ENCODE measurements at regions not wholly inside any gene's neighbourhood (a gene's known extent, or its start where the extent isn't known, plus 50 kb on each side); places are given as distances from the start of the nearest gene placed in this dataset.
"Not testable (repeated sequence)": the region's sequence is repeated elsewhere in the genome, so short reads cannot be mapped to it uniquely, and the experiment has no call there.

DNA sequence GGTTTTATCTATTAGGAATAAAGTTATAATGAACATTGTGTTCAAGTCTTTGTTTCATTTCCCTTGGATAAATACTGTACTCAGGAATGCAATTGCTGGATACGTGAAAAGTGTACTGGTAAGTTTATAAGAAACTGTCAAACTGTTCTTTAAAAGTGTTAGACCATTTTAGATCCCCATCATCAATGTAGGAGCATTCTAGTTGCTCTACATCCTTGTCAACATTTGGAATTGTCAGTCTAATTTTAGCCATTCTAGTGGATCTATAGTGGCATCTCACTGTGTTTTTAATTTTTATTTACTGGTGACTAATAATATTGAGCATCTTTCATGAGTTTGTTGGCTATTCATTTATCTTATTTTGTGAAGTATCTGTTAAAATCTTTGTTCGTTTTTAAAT is 354.0 kb upstream of the NRP1 start:
- DNase-seq = no peak

DNA sequence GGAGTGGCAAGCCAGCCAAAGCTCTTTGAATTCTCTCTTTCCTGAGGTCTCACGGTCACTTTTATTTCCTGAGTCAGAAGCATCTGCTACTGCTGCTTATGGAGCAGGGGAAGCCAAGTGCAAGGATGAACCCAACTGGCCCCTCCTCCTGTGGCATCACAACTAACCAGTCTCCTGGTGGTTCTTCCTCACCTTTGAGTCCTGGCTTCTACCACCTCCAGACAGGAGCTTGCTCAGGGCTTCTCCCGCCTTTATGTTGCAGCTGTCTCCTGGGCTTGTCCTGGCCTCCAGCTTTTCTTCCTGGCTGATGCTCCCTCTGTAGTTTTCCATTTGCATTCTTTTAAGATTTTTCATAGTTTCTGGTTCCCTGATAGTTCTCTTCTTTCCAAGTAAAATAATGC is 349.7 kb upstream of the NRP1 start:
- DNase-seq = no peak

DNA sequence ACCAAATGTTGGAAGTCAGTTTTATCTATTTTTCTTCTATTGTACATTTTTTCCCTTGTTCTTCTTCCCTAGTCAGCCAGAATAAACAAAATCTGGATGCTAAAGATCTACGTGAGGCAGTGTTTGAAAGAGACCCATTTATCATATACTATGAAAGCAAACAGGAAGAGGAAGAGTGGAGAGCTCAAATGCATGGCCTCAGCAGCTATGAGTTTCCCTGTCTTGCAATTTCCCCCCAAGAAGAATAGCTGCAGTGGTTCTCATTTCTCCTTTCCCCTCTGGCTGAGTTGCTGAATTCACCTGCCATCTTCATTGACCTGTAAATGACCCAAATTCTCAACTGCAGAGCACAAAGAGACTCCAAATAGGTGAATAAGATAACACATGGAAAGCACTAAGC is 347.1 kb upstream of the NRP1 start:
- DNase-seq = no peak

GRCh38 chr10:33680036-33680435 is 345.6 kb upstream of the NRP1 start:
- DNase-seq = no peak

DNA sequence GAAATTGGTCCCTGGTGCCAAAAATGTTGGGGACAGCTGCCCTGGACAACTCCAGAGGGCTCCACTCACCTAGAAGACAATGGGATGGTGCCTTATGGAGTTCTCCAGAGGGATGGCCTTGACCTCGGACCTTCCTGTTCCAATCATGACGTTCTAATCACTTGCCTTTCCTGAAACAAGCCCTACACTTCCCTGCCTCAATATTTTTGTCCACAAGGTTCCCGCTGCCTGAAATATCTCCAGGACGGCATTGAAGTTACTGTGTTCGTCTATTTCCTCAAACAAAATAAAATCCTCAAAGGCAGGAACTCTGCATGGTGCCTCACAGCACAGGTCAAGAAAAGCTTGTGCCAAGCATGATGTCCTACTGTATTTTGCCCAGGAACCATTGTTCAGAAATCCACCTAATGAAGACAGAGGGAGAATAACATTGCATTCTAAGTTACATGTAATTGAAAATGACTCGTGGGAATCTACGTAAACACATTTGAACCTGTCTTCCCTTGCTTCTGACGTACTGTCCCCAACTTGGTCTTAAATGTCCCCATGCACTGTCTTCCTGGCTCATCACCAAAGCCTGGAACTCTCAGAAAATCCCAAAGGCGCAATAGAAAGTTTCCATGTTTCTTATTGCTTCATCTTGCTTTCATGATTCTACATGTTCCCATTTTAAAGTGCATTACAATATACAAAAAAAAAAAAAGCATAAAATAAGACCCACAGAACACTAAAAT is 342.3 kb upstream of the NRP1 start:
- DNase-seq = no peak

DNA sequence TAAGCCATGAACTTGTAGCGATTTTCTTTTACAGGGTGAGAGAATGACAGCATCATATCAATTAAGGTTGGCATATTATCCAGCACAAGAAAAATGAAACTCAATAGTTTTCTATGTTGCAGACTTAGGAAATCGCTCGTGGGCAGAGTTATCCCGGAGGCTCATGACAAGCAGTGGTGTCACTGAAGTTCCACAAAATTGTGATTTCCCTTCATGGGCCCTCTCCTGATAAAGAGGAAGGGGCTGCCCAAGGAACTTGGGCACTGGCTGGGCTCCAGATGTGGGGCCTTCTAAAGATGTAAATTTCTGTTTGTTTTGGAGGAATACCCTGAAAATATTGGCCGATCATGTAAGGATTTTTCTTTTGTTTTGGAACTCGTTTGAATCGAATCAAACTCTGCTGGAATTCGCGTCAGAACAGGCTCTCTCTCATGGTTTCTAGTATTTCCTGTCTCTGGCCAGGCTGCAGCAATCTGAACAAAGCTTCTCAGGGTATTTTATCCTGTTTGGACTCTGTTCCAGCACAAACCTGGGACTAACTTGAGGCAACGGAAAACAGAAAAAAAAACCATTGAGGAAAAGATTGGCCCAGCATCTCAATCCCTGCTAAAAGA is 340.6 kb upstream of the NRP1 start:
- no peak for DNase-seq

- DNase-seq = no peak
These were observed 340.0 kb upstream of the NRP1 start for GRCh38 chr10:33674491-33674890.

DNA sequence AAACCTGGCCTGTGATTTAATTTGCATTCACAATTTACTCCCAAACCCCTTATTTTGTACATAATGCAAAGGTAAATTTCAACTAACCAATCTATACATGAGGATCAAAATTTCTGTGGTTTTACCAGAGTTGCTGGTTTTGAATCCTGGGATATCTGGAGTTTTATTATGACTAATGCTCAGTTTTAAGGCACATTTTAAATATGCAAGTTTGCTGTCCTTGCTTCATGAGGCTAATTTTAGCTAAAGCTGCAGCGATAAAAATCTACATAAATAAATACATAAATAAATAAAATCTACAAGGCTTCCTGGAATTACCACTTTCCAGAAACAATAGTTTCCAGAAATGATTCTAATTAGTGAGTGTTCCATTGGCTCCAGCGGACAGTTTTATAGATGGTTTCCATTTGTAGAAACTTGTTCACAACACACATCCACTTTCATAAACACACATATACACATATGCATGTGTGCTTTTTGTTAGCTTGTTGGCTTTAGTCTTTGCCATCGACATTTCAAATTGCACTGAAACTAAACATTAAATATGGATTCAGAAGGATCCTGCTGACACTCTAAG is 339.5 kb upstream of the NRP1 start:
- DNase-seq = no peak

DNA sequence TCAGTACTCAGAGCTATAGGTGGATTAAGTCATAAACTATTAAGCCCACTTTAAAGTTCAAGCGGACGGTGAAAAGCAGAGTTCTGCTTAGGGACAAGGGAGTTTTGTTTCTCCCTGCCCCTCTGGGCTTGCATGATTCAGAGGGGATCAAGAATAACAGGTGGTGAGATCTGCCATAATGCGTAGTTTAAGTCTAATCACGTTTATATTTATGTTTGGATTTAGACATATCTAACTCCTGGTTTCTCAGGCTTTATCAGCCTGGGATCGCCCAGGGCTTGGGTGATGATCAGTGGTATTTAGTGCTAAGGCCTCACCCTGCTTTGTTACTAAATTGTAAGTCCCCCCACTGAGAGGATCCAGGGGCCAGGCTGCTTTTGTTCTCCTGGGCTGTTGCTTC is 335.4 kb upstream of the NRP1 start:
- DNase-seq = no peak

- peak; percentile 11 for DNase-seq
These were observed 332.4 kb upstream of the NRP1 start for GRCh38 chr10:33666686-33667480.

- DNase-seq = no peak
These were observed 331.0 kb upstream of the NRP1 start for GRCh38 chr10:33665501-33665900.

- peak; percentile 8 for DNase-seq
These were observed 329.6 kb upstream of the NRP1 start for GRCh38 chr10:33664070-33664469.

DNA sequence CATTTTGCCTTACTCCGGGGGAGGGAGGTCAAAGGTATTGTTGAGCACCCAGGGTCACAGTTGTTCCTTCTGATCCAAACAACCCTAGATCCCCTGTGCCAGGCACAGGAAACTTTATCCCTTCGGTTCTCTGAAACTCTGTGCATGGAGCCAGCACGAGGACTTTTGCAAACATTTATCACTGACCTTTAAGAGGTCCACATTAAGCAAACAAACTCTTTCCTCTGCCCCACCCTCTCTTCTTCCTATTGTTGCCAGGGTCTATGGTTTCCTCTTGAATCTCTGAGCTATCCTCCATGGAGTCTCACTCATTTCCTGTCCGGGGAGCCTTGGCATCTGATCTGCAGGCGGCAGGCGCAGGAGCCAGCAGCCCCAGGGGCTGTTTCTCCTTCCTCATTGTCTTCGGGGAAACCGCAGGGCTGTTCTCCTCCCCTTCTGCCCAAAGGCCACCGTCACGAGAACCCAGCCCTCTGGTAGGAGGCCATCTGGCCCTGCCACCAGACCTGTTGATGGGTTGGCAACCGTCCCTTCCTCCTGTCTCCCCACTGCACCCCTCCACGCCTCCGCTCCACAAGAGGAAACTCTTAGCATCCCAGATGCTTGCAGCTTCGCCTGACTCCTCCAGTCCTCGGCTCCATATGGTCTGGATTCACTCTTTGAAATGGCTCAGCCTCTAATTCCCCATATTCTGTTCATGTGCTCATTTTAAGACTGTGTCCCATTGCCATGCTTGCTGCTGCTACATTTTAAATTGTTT is 327.3 kb upstream of the NRP1 start:
- peak; percentile 81 for DNase-seq

- DNase-seq = no peak
These were observed 325.9 kb upstream of the NRP1 start for GRCh38 chr10:33660329-33660728.

- DNase-seq = no peak
These were observed 323.4 kb upstream of the NRP1 start for GRCh38 chr10:33657913-33658312.

GRCh38 chr10:33657154-33657908 is 322.9 kb upstream of the NRP1 start:
- DNase-seq = peak; percentile 60

GRCh38 chr10:33655921-33656320 is 321.5 kb upstream of the NRP1 start:
- no peak for DNase-seq

DNA sequence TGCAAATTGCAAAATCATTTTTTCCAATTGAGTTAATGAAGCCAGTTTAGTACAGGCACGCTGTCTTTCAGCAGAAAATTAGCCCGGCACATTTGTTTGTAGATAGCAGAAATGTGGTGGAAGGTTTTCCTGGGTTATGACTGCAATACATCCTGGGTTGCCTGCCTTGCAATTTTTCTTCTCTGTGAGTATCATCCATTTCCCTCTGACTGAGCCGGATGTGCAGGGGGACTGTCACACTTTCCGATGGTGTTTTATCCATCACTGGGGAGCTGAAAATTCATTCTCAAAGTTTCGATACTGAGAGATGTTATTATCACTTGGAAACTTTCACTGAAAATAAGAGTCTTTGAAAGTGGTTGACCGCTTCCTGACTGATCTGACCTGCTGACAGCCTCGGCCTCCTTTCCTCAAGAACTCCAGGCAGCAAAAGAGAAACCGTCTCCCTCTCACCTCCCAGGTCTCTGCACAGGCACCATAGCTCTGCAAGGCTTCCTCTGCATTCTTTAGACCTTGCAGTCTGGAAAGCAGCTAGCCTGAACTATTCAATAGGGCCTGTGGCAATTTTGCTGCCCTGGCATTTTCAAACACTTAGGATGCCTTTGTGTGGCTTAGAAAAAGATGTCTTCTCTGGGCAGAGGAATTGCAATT is 320.8 kb upstream of the NRP1 start:
- no peak for DNase-seq

DNA sequence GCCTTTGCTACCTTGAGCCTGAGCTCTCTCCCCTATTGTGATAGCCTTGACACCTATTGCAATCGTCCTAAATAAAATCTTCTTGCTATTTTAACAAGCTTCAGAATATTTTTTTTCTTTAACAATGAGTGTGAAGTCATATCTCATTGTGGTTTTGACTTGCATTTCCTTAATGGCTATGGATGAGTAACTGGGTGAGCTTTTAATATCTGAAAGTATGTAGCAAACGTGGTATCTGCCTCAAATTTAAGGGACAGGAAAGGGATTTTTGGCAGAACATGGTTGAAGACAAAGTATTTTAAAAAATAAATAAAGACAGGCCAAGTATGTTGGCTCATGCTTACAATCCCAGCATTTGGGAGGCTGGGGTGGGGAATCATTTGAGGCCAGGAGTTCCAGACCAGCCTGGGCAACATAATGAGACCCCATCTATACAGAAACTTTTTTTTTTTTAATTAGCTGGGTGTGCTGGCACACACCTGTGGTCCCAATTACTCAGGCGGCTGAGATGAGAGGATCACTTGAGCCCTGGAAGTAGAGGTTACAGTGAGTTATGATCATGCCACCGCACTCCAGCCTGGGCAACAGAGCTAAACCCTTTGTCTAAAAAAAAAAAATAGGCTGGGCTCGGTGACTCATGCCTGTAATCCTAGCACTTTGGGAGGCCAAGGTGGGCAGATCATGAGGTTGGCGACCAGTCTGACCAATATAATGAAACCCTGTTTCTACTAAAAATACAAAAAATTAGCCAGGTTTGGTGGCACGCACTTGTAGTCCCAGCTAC is 319.3 kb upstream of the NRP1 start:
- DNase-seq = no peak

DNA sequence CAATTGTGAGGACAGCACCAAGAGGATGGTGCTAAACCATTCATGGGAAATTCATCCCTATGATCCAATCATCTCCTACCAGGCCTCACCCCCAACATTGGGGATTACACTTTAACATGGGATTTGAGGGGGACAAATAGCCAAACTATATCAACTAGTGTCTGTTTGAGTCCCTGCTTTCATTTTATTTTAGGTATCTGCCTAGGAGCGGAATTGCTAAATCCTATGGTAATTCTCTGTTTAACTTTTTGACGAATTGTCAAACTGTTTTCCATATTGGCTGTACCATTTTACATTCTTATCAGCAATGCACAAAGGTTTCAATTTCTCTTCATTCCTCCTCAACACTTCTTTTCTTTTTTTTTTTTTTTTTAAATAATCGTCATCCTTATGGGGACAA is 318.4 kb upstream of the NRP1 start:
- DNase-seq = no peak

DNA sequence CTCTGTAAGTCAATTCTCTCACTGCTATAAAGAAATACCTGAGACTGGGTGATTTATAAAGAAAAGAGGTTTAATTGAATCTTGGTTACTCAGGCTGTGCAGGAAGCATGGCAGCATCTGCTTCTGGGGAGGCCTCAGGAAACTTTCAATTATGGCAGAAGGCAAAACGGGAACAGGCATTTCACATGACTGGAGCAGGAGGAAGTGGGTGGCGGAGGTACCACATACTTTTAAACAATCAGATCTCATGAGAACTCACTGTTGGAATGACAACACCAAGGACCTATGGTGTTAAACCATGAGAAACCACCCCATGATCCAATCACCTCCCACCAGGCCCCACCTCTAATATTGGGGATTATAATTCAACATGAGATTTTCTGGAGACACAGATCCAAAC is 315.7 kb upstream of the NRP1 start:
- not testable (repeated sequence) for DNase-seq

Measured in DMS53 (cell line).